ENCODE measurements at regions not wholly inside any gene's neighbourhood (a gene's known extent, or its start where the extent isn't known, plus 50 kb on each side); places are given as distances from the start of the nearest gene placed in this dataset.
"Not testable (repeated sequence)": the region's sequence is repeated elsewhere in the genome, so short reads cannot be mapped to it uniquely, and the experiment has no call there.

- not testable (repeated sequence) for DNase-seq
These were observed 85.8 kb upstream of the POMZP3 start for GRCh38 chr7:76712926-76713325.

- not testable (repeated sequence) for DNase-seq
These were observed 84.6 kb upstream of the POMZP3 start for GRCh38 chr7:76711648-76712047.

- DNase-seq: not testable (repeated sequence)
These were observed 82.6 kb upstream of the POMZP3 start for GRCh38 chr7:76709703-76710102.

- not testable (repeated sequence) for DNase-seq
These were observed 81.4 kb upstream of the POMZP3 start for GRCh38 chr7:76708446-76708845.

- not testable (repeated sequence) for DNase-seq
These were observed 76.7 kb upstream of the POMZP3 start for GRCh38 chr7:76703815-76704214.

- not testable (repeated sequence) for DNase-seq
These were observed 59.2 kb upstream of the POMZP3 start for GRCh38 chr7:76686277-76686676.

GRCh38 chr7:76684737-76685136, 57.7 kb upstream of the POMZP3 start:
- DNase-seq: not testable (repeated sequence)

- not testable (repeated sequence) for DNase-seq
These were observed 56.6 kb upstream of the POMZP3 start for GRCh38 chr7:76683631-76684030.

- DNase-seq: not testable (repeated sequence)
These were observed 54.7 kb upstream of the POMZP3 start for GRCh38 chr7:76681810-76682209.

- not testable (repeated sequence) for DNase-seq
These were observed 52.1 kb upstream of the POMZP3 start for GRCh38 chr7:76679174-76679573.

GRCh38 chr7:76678500-76678899, 51.4 kb upstream of the POMZP3 start:
- DNase-seq: not testable (repeated sequence)

GRCh38 chr7:76676890-76677289, 49.8 kb upstream of the POMZP3 start:
- not testable (repeated sequence) for DNase-seq
